H9 (cell line): ENCODE measurements at regions not wholly inside any gene's neighbourhood (a gene's known extent, or its start where the extent isn't known, plus 50 kb on each side); places are given as distances from the start of the nearest gene placed in this dataset.

Experiments
- DNase-seq: peaks from one replicate; pipeline ENCODE4 v3.0.0-alpha.2; 2017
- H2AFZ ChIP-seq: one replicate; pipeline ENCODE4 v1.6.1; 2013; ENCODE audit warnings: mild to moderate bottlenecking, low read length, control low read depth, moderate library complexity
- H2AK5ac ChIP-seq: 2 replicates; pipeline ENCODE4 v1.6.1; 2013; ENCODE audit warnings: low read length, control low read depth, mixed read lengths; ENCODE audit not compliant: insufficient read length
- H2BK120ac ChIP-seq: one replicate; pipeline ENCODE4 v1.6.1; 2013; ENCODE audit warnings: low read depth, mild to moderate bottlenecking, low read length, control low read depth, inconsistent platforms; ENCODE audit not compliant: poor library complexity, severe bottlenecking
- H2BK12ac ChIP-seq: 2 replicates; pipeline ENCODE4 v1.6.1; 2013; ENCODE audit warnings: low read length, control low read depth, mixed read lengths, low read depth; ENCODE audit not compliant: insufficient read length
- H2BK15ac ChIP-seq: 2 replicates; pipeline ENCODE4 v1.6.1; 2013; ENCODE audit warnings: low read depth, low read length, control low read depth
- H2BK20ac ChIP-seq: one replicate; pipeline ENCODE4 v1.6.1; 2013; ENCODE audit warnings: low read depth, mild to moderate bottlenecking, low read length, control low read depth, inconsistent platforms; ENCODE audit not compliant: poor library complexity, severe bottlenecking
- H2BK5ac ChIP-seq: 2 replicates; pipeline ENCODE4 v1.6.1; 2013; ENCODE audit warnings: low read length, control low read depth, mixed read lengths; ENCODE audit not compliant: insufficient read length
- H3K14ac ChIP-seq: 2 replicates; pipeline ENCODE4 v1.6.1; 2013; ENCODE audit warnings: low read length, control low read depth; ENCODE audit not compliant: insufficient read depth
- H3K18ac ChIP-seq: 2 replicates; pipeline ENCODE4 v1.6.1; 2013; ENCODE audit warnings: low read depth, mild to moderate bottlenecking, mixed read lengths, low read length, control low read depth; ENCODE audit not compliant: insufficient read length
- H3K23ac ChIP-seq: 2 replicates; pipeline ENCODE4 v1.6.1; 2013; ENCODE audit warnings: low read length, control low read depth, mixed read lengths, low read depth; ENCODE audit not compliant: insufficient read length
- H3K23me2 ChIP-seq: 2 replicates; pipeline ENCODE4 v1.6.1; 2013; ENCODE audit warnings: low read depth, mild to moderate bottlenecking, mixed read lengths, low read length, control low read depth; ENCODE audit not compliant: insufficient read length, poor library complexity, severe bottlenecking
- H3K27ac ChIP-seq: 2 replicates; pipeline ENCODE4 v1.5.1; 2013; ENCODE audit warnings: low read length, control low read depth, mixed read lengths, low read depth; ENCODE audit not compliant: insufficient read length
- H3K27me3 ChIP-seq: 2 replicates; pipeline ENCODE4 v1.6.1; 2013; ENCODE audit warnings: low read length, control low read depth, inconsistent platforms; ENCODE audit not compliant: insufficient read depth
- H3K4ac ChIP-seq: 2 replicates; pipeline ENCODE4 v1.6.1; 2013; ENCODE audit warnings: low read depth, mild to moderate bottlenecking, control low read depth, inconsistent platforms, low read length, moderate library complexity
- H3K4me1 ChIP-seq: 2 replicates; pipeline ENCODE4 v1.6.1; 2013; ENCODE audit warnings: low read length, control low read depth, inconsistent platforms; ENCODE audit not compliant: insufficient read depth
- H3K4me2 ChIP-seq: 2 replicates; pipeline ENCODE4 v1.6.1; 2013; ENCODE audit warnings: low read length, control low read depth, mixed read lengths; ENCODE audit not compliant: insufficient read length, insufficient read depth
- H3K56ac ChIP-seq: 2 replicates; pipeline ENCODE4 v1.6.1; 2013; ENCODE audit warnings: low read depth, mild to moderate bottlenecking, mixed read lengths, low read length, control low read depth; ENCODE audit not compliant: insufficient read length
- H3K79me1 ChIP-seq: 2 replicates; pipeline ENCODE4 v1.6.1; 2013; ENCODE audit warnings: low read depth, mild to moderate bottlenecking, moderate library complexity, low read length, control low read depth, inconsistent platforms; ENCODE audit not compliant: insufficient read depth, poor library complexity, severe bottlenecking
- H3K79me2 ChIP-seq: 2 replicates; pipeline ENCODE4 v1.6.1; 2013; ENCODE audit warnings: low read length, control low read depth, inconsistent platforms; ENCODE audit not compliant: insufficient read depth
- H3K9ac ChIP-seq: 2 replicates; pipeline ENCODE4 v1.6.1; 2013; ENCODE audit warnings: low read length, control low read depth, mixed read lengths; ENCODE audit not compliant: insufficient read length; ENCODE audit errors: extremely low read depth
- H3K9me3 ChIP-seq: one replicate; pipeline ENCODE4 v1.6.1; 2013; ENCODE audit warnings: low read depth, low read length, inconsistent platforms; ENCODE audit not compliant: control insufficient read depth
- H3T11ph ChIP-seq: one replicate; pipeline ENCODE4 v1.6.1; 2013; ENCODE audit warnings: mild to moderate bottlenecking, low read length, control low read depth, inconsistent platforms
- H4K20me1 ChIP-seq: one replicate; pipeline ENCODE4 v1.6.1; 2013; ENCODE audit not compliant: control insufficient read depth, insufficient read length, insufficient read depth
- H4K5ac ChIP-seq: 2 replicates; pipeline ENCODE4 v1.6.1; 2013; ENCODE audit warnings: low read depth, mild to moderate bottlenecking, mixed read lengths, low read length, control low read depth; ENCODE audit not compliant: insufficient read length
- H4K8ac ChIP-seq: replicated peaks from 2 replicates; pipeline ENCODE4 v1.6.1; 2013; ENCODE audit warnings: low read length, control low read depth, mixed read lengths, low read depth; ENCODE audit not compliant: insufficient read length
- H4K91ac ChIP-seq: 2 replicates; pipeline ENCODE4 v1.6.1; 2013; ENCODE audit warnings: low read depth, mild to moderate bottlenecking, moderate library complexity, mixed read lengths, low read length, control low read depth; ENCODE audit not compliant: insufficient read length
- H3K27ac Mint-ChIP-seq, 3 experiments: 2 replicates in 2 of 3; 3 replicates in 1 of 3; pipeline ENCODE4 v1.8.0; 2020 to 2021; ENCODE audit warnings: mixed read lengths in 3 of 3, mild to moderate bottlenecking in 1 of 3, moderate library complexity in 1 of 3
- H3K27me3 Mint-ChIP-seq: 2 replicates; pipeline ENCODE4 v1.8.0; 2021; ENCODE audit warnings: low read depth, mild to moderate bottlenecking, moderate library complexity, mixed read lengths
- H3K36me3 Mint-ChIP-seq, 3 experiments: 2 replicates in 2 of 3; 3 replicates in 1 of 3; pipeline ENCODE4 v1.8.0; 2020 to 2021; ENCODE audit warnings: low read depth in 3 of 3, mixed read lengths in 3 of 3; ENCODE audit not compliant: insufficient read depth in 1 of 3
- H3K4me1 Mint-ChIP-seq, 2 experiments: 2 replicates each; pipeline ENCODE4 v1.8.0; 2020; ENCODE audit warnings: mixed read lengths in 2 of 2
- H3K4me3 Mint-ChIP-seq, 2 experiments: 2 replicates in 1 of 2; 3 replicates in 1 of 2; pipeline ENCODE4 v1.8.0; 2020 to 2021; ENCODE audit warnings: mild to moderate bottlenecking in 2 of 2, mixed read lengths in 2 of 2, moderate library complexity in 1 of 2
- H3K9me3 Mint-ChIP-seq, 2 experiments: 2 replicates in 1 of 2; 3 replicates in 1 of 2; pipeline ENCODE4 v1.8.0; 2020; ENCODE audit warnings: mild to moderate bottlenecking in 2 of 2, mixed read lengths in 2 of 2, moderate library complexity in 1 of 2
- CTCF ChIP-seq: fragments of 200-600 bp; sonication (generic); conservative IDR thresholded peaks from 3 replicates; pipeline ENCODE4 v1.8.0; 2021; ENCODE audit warnings: antibody characterized with exemption, mild to moderate bottlenecking
- WGBS: extraction: QIAGEN DNeasy Blood & Tissue Kit; methylation state at CpG from one replicate; pipeline ENCODE4 v1.1.7; 2013; ENCODE audit warnings: missing lambda C conversion rate, low lambda C conversion rate, mixed read lengths; ENCODE audit not compliant: insufficient read length; ENCODE audit errors: extremely low coverage; 5-methylcytosine and 5-hydroxymethylcytosine counted together

- Histone ChIP-seq H3K27me3 (no peaks in the 10 kb centered on the region), H3K79me1 (no peaks in the 10 kb centered on the region), H4K91ac (no peak overlapping the region), H4K5ac (no peak overlapping the region), H3K4me1 (no peaks in the 10 kb centered on the region), H3K14ac (no peak overlapping the region), H3K23me2 (no peaks in the 10 kb centered on the region), H2BK120ac (no peak overlapping the region), H3T11ph (no peak overlapping the region), H3K9me3 (no peaks in the 10 kb centered on the region), H2BK5ac (no peak overlapping the region), H3K56ac (no peak overlapping the region), H3K27ac (no peak overlapping the region), H2AFZ (no peak overlapping the region), H3K23ac (no peak overlapping the region), H4K20me1 (no peaks in the 10 kb centered on the region), H3K9ac (no peak overlapping the region), H2AK5ac (no peak overlapping the region), H2BK20ac (no peak overlapping the region), H4K8ac (no peak overlapping the region), H2BK12ac (no peak overlapping the region), H2BK15ac (no peak overlapping the region), H3K4me2 (no peak overlapping the region), H3K18ac (no peak overlapping the region), H3K79me2 (no peaks in the 10 kb centered on the region), H3K4ac (no peak overlapping the region)
- peaks cover 0 to 3% of the 10 kb centered on the region in 2 experiments; a peak in 1 of 4 replicates for H3K4me1 Mint-ChIP-seq
- no peak for TF ChIP-seq CTCF
- no peaks in the 10 kb centered on the region for H3K9me3 Mint-ChIP-seq
- WGBS = no CpG with 5 or more reads among the region's 19 CpGs
- H3K27me3 Mint-ChIP-seq = no peaks in the 10 kb centered on the region
- no peaks in the 10 kb centered on the region for H3K36me3 Mint-ChIP-seq
- H3K4me3 Mint-ChIP-seq = no peak overlapping the region
- DNase-seq = no peak
- H3K27ac Mint-ChIP-seq = no peak overlapping the region
Measured at GRCh38 chr16:59754854-59755253, 1020.7 kb upstream of the GOT2 start.
